ENCODE measurements at regions not wholly inside any gene's neighbourhood (a gene's known extent, or its start where the extent isn't known, plus 50 kb on each side); places are given as distances from the start of the nearest gene placed in this dataset.

GRCh38 chr13:94966422-94966955 lies 254.1 kb upstream of the SOX21 start:
- TF ChIP-seq CTCF (IDR thresholded peaks at IDR 0.05) (no peak), POLR2AphosphoS5 (IDR thresholded peaks at IDR 0.05) (no peak), EP300 (IDR thresholded peaks at IDR 0.05) (no peak)

Measured in sigmoid colon (tissue), 4 donors.